ENCODE measurements at regions not wholly inside any gene's neighbourhood (a gene's known extent, or its start where the extent isn't known, plus 50 kb on each side); places are given as distances from the start of the nearest gene placed in this dataset.

DNA sequence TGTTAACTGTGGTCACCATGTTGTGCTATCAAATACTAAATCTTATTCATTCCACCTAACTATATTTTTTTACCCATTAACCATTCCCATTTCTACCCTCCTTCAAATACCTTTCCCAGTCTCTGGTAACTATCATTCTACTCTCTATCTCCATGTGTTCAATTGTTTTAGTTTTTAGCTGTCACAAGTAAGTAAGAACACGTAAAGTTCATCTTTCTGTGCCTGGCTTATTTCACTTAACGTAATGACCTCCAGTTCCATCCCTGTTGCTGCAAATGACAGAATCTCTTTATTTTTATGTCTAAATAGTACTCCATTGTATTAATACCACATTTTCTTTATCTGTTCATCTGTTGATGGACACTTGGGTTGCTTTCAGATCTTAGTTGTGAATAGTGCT lies 485.1 kb upstream of the CD180 start:
- H3K4me3 ChIP-seq (ENCODE audit: low read depth, low read length): no peak overlapping the region
- no peak for TF ChIP-seq CTCF (IDR thresholded peaks at IDR 0.05; ENCODE audit: low read depth, low read length)

GRCh38 chr5:67680099-67680498 lies 483.5 kb upstream of the CD180 start:
- no peak for TF ChIP-seq CTCF (IDR thresholded peaks at IDR 0.05; ENCODE audit: low read depth, low read length)
- H3K4me3 ChIP-seq (ENCODE audit: low read depth, low read length): no peak overlapping the region

- TF ChIP-seq CTCF (IDR thresholded peaks at IDR 0.05; ENCODE audit: low read depth, low read length): no peak
- no peak overlapping the region for H3K4me3 ChIP-seq (ENCODE audit: low read depth, low read length)
Observed at GRCh38 chr5:67679184-67679841, 482.7 kb upstream of the CD180 start.

- no peak for TF ChIP-seq CTCF (IDR thresholded peaks at IDR 0.05; ENCODE audit: low read depth, low read length)
Observed at GRCh38 chr5:67678594-67678993, 482.0 kb upstream of the CD180 start.

GRCh38 chr5:67677422-67677970 lies 480.9 kb upstream of the CD180 start:
- no peak overlapping the region for H3K4me3 ChIP-seq (ENCODE audit: low read depth, low read length)

More at GRCh38 chr5:67678594-67678993, 482.0 kb upstream of the CD180 start:
- H3K4me3 ChIP-seq (ENCODE audit: low read depth, low read length): no peak overlapping the region

DNA sequence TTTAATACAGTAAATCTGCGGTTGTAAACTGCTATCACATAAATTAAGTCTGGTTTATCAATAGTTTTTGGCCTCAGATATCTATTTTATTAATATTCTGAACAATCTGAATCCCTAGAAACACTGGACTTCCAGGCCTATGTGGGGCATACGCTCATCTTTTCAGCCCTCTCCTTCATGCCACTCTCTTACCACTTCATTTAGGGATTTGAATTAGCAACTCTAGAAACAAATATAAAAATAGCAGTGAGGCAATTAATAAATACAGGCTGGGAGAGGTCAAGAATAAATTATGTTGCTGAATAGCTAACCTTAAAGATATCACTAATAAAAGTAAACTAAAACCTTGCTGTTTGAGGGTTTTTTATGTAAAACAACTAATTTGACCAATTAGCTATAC lies 480.3 kb upstream of the CD180 start:
- TF ChIP-seq CTCF (IDR thresholded peaks at IDR 0.05; ENCODE audit: low read depth, low read length): no peak
- H3K4me3 ChIP-seq (ENCODE audit: low read depth, low read length): no peak overlapping the region

More at GRCh38 chr5:67677422-67677970, 480.9 kb upstream of the CD180 start:
- TF ChIP-seq CTCF (IDR thresholded peaks at IDR 0.05; ENCODE audit: low read depth, low read length): no peak

DNA sequence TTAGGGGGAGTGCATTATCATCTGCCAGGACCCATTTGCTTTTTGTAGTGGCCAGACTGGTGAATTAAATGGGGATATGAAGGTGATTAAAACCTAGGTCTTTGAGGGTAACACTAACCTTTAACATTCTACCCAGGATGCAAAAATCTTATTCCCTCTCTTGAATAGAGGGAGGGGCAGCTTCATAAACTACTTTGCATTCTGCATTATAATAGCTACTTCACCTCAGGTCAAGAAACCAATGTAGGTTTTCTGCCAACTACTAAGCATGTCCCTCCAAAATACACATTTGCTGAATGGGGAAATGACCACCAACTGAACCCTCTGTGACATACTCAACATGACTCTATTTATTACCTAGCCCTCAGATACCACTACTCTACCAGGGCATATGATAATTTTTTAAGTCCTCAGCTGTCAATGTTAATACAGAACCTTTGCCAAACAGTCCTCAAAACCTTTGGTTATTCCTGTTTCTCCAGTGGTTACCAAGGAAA lies 477.6 kb upstream of the CD180 start:
- no peak for TF ChIP-seq CTCF (IDR thresholded peaks at IDR 0.05; ENCODE audit: low read depth, low read length)
- H3K4me3 ChIP-seq (ENCODE audit: low read depth, low read length): no peak overlapping the region
